HepG2 (cell line): ENCODE measurements at regions not wholly inside any gene's neighbourhood (a gene's known extent, or its start where the extent isn't known, plus 50 kb on each side); places are given as distances from the start of the nearest gene placed in this dataset.

Experiments
- ATAC-seq: fragments of 200-7000 bp; cut with Tn5 transposase; 3 replicates; pipeline ENCODE4 v1.9.1; 2020; ENCODE audit warnings: mild to moderate bottlenecking, moderate library complexity
- BruUV-seq: library from RNA; stranded (reverse); fragments of 400-500 nt; replicated peaks from 2 replicates; lab custom pipeline; 2021; lab: Mats Ljungman, UMichigan
- CTCF ChIA-PET: fragments of 300-600 bp; formaldehyde crosslinking; extraction: SDS; loops from one replicate; lab custom pipeline; 2021; ENCODE audit warnings: low total read pairs, inconsistent platforms, low intra/inter-chr PET ratio; lab: Yijun Ruan, JAX
- POLR2A ChIA-PET: fragments of 350-600 bp; sonication (Branson Sonifier 250); formaldehyde crosslinking; loops from one replicate; lab custom pipeline; 2020; ENCODE audit warnings: antibody characterized with exemption, inconsistent platforms; lab: Yijun Ruan, JAX
- DNase-seq: peaks from one replicate; pipeline ENCODE4 v3.0.0-alpha.2; 2015; ENCODE audit warnings: low spot score
- FAIRE-seq: peaks from 3 replicates; lab custom pipeline; 2011; peaks lifted over from hg19 to GRCh38; lab: Jason Lieb, UNC
- H2AFZ ChIP-seq: one replicate; pipeline ENCODE4 v1.6.1; 2011; ENCODE audit warnings: low read length, inconsistent platforms
- H3K27ac ChIP-seq: fragments of 300-600 bp; 3 replicates; pipeline ENCODE4 v1.8.0; 2011; ENCODE audit warnings: mixed run types, mild to moderate bottlenecking, mixed read lengths, low read length, inconsistent platforms; ENCODE audit not compliant: insufficient read depth; ENCODE audit errors: extremely low read length
- H3K27me3 ChIP-seq, 2 experiments: fragments of 200-600 bp in 1 of 2; 2 replicates in 1 of 2; 3 replicates in 1 of 2; pipeline versions ENCODE4 v1.6.0 to v1.8.0; 2011; ENCODE audit warnings: low read length in 2 of 2, mild to moderate bottlenecking in 2 of 2, moderate library complexity in 2 of 2, inconsistent platforms in 1 of 2; ENCODE audit not compliant: insufficient read depth in 2 of 2, control insufficient read depth in 1 of 2
- H3K36me3 ChIP-seq, 2 experiments: fragments of 200-600 bp in 1 of 2; replicated peaks in 1 of 2; 2 replicates in 1 of 2; 3 replicates in 1 of 2; pipeline versions ENCODE4 v1.5.1 to v1.8.0; 2011; ENCODE audit warnings: low read length in 2 of 2, inconsistent platforms in 1 of 2; ENCODE audit not compliant: insufficient read depth in 2 of 2, control insufficient read depth in 1 of 2
- H3K4me1 ChIP-seq: 2 replicates; pipeline ENCODE4 v1.5.1; 2012; ENCODE audit warnings: low read length, inconsistent platforms; ENCODE audit not compliant: insufficient read depth
- H3K4me2 ChIP-seq: 2 replicates; pipeline ENCODE4 v1.6.0; 2011; ENCODE audit warnings: low read depth, low read length, inconsistent platforms
- H3K4me3 ChIP-seq, 3 experiments: fragments of 200-600 bp in 1 of 3; sonication (generic), shearing (Covaris generic) in 1 of 3; replicated peaks in 1 of 3; 2 replicates each; pipeline ENCODE4 v1.5.1; 2011 to 2016; ENCODE audit warnings: low read length in 3 of 3, inconsistent platforms in 2 of 3, low read depth in 2 of 3, mild to moderate bottlenecking in 2 of 3, control low read depth in 1 of 3, mixed read lengths in 1 of 3; ENCODE audit not compliant: insufficient read depth in 1 of 3
- H3K79me2 ChIP-seq: one replicate; pipeline ENCODE4 v1.6.1; 2011; ENCODE audit warnings: low read length, inconsistent platforms; ENCODE audit not compliant: insufficient read depth
- H3K9ac ChIP-seq: 2 replicates; pipeline ENCODE4 v1.6.0; 2011; ENCODE audit warnings: mild to moderate bottlenecking, low read depth, low read length, inconsistent platforms; ENCODE audit not compliant: insufficient read depth
- H3K9me3 ChIP-seq: 2 replicates; pipeline ENCODE4 v1.5.1; 2012; ENCODE audit warnings: mild to moderate bottlenecking, low read length
- H4K20me1 ChIP-seq: 2 replicates; pipeline ENCODE4 v1.6.0; 2011; ENCODE audit warnings: inconsistent platforms, mild to moderate bottlenecking, low read length, moderate library complexity; ENCODE audit not compliant: insufficient read depth
- CAMTA2 ChIP-seq: sonication (generic); formaldehyde crosslinking; IDR thresholded peaks from 2 replicates; pipeline ENCODE4 v1.4.0; 2020; ENCODE audit warnings: mild to moderate bottlenecking, missing genetic modification reagents, borderline replicate concordance
- FOXM1 ChIP-seq: sonication (generic); formaldehyde crosslinking; IDR thresholded peaks from 2 replicates; pipeline ENCODE4 v1.5.0; 2020; ENCODE audit warnings: missing genetic modification reagents
- GMEB2 ChIP-seq: IDR thresholded peaks from 2 replicates; pipeline ENCODE4 v1.6.1; 2016; ENCODE audit warnings: missing biosample characterization, missing genetic modification reagents, low read depth
- KLF9 ChIP-seq: IDR thresholded peaks from 2 replicates; pipeline ENCODE4 v1.6.1; 2016; ENCODE audit warnings: low read depth
- MXD3 ChIP-seq: IDR thresholded peaks from 2 replicates; pipeline ENCODE4 v1.6.1; 2016; ENCODE audit warnings: mild to moderate bottlenecking, missing biosample characterization, missing genetic modification reagents
- MXI1 ChIP-seq: IDR thresholded peaks from 3 replicates; pipeline ENCODE4 v1.6.1; 2012; ENCODE audit warnings: low read depth, low read length, inconsistent platforms, borderline replicate concordance
- NFRKB ChIP-seq: fragments of 450-650 bp; IDR thresholded peaks from 2 replicates; pipeline ENCODE4 v1.6.1; 2017
- NPAS2 ChIP-seq: sonication (generic); formaldehyde crosslinking; IDR thresholded peaks from 2 replicates; pipeline ENCODE4 v1.8.0; 2022; ENCODE audit warnings: mild to moderate bottlenecking, missing genetic modification reagents, borderline replicate concordance
- SNAPC2 ChIP-seq: sonication (generic); formaldehyde crosslinking; IDR thresholded peaks from 2 replicates; pipeline ENCODE4 v1.8.1; 2022; ENCODE audit warnings: mild to moderate bottlenecking, missing genetic modification reagents
- TBP ChIP-seq: sonication (generic); formaldehyde crosslinking; IDR thresholded peaks from 2 replicates; pipeline ENCODE4 v1.5.0; 2020; ENCODE audit warnings: missing genetic modification reagents
- TBX2 ChIP-seq: sonication (generic); formaldehyde crosslinking; IDR thresholded peaks from 2 replicates; pipeline ENCODE4 v1.5.0; 2020; ENCODE audit warnings: missing genetic modification reagents, mild to moderate bottlenecking, borderline replicate concordance
- TCF12 ChIP-seq, 2 experiments: fragments of 450-650 bp in 1 of 2; sonication (generic) in 1 of 2; formaldehyde crosslinking in 1 of 2; IDR thresholded peaks; 2 replicates each; pipeline versions ENCODE4 v1.6.1 to v1.8.0; 2017 to 2022; ENCODE audit warnings: antibody characterized with exemption in 1 of 2, mild to moderate bottlenecking in 1 of 2, missing genetic modification reagents in 1 of 2, moderate library complexity in 1 of 2
- THRA ChIP-seq: sonication (generic); formaldehyde crosslinking; IDR thresholded peaks from 2 replicates; pipeline ENCODE4 v1.4.0; 2020; ENCODE audit warnings: missing genetic modification reagents, borderline replicate concordance
- YEATS2 ChIP-seq: sonication (generic); formaldehyde crosslinking; IDR thresholded peaks from 2 replicates; pipeline ENCODE4 v1.4.0; 2020; ENCODE audit warnings: missing genetic modification reagents, borderline replicate concordance
- ZNF343 ChIP-seq: sonication (generic); formaldehyde crosslinking; IDR thresholded peaks from 2 replicates; pipeline ENCODE4 v1.4.0; 2020; ENCODE audit warnings: mild to moderate bottlenecking, missing genetic modification reagents
- ZNF432 ChIP-seq: sonication (generic); formaldehyde crosslinking; IDR thresholded peaks from 2 replicates; pipeline ENCODE4 v1.5.0; 2020; ENCODE audit warnings: missing genetic modification reagents, mild to moderate bottlenecking, borderline replicate concordance
- ZNF512 ChIP-seq: sonication (generic); formaldehyde crosslinking; IDR thresholded peaks from 2 replicates; pipeline ENCODE4 v1.4.0; 2020; ENCODE audit warnings: mild to moderate bottlenecking, missing genetic modification reagents
- WGBS: methylation state at CpG from one replicate; pipeline ENCODE4 v1.1.6; 2017; ENCODE audit warnings: low lambda C conversion rate; 5-methylcytosine and 5-hydroxymethylcytosine counted together
- in situ Hi-C: cut with HindIII; loops from 2 replicates; pipeline ENCODE4 v1.10.0; 2017; ENCODE audit warnings: low pct_unique_long_range_greater_than_20kb; ENCODE audit not compliant: extremely low pct_ligation_motif_present
- intact Hi-C: fragments of 100-400 bp; cut with micrococcal nuclease; formaldehyde crosslinking; loops from one replicate; pipeline ENCODE4 v1.10.0; 2022; ENCODE audit not compliant: unreplicated experiment

- H3K4me1 ChIP-seq: no peaks in the 10 kb centered on the region
- no peaks in the 10 kb centered on the region for H3K79me2 ChIP-seq
- no peak overlapping the region for H3K4me3 ChIP-seq
- ChIA-PET CTCF (no interaction called here), POLR2A (no interaction called here)
- BruUV-seq: no TSS peak
- H3K4me2 ChIP-seq: no peak overlapping the region
- no peaks in the 10 kb centered on the region; a peak in 1 of 5 replicates for H3K27me3 ChIP-seq
- TF ChIP-seq ZNF432 (no peak), KLF9 (CRISPR knock-in tag) (no peak), GMEB2 (CRISPR knock-in tag) (no peak), ZNF343 (CRISPR knock-in tag) (no peak), TBP (CRISPR knock-in tag) (no peak), MXI1 (no peak), CAMTA2 (CRISPR knock-in tag) (no peak), NPAS2 (CRISPR knock-in tag) (no peak), SNAPC2 (CRISPR knock-in tag) (no peak), TBX2 (CRISPR knock-in tag) (no peak), MXD3 (CRISPR knock-in tag) (no peak), TCF12 (IDR thresholded peaks at IDR 0.05) (no peak), TCF12 (CRISPR knock-in tag; IDR thresholded peaks at IDR 0.05) (no peak), THRA (CRISPR knock-in tag) (no peak), FOXM1 (no peak), ZNF512 (CRISPR knock-in tag) (no peak), NFRKB (no peak), YEATS2 (no peak)
- no peaks in the 10 kb centered on the region for H3K36me3 ChIP-seq
- H3K9ac ChIP-seq: no peak overlapping the region
- no peak overlapping the region for H2AFZ ChIP-seq
- intact Hi-C loops: no loop called here
- ATAC-seq (no peak), FAIRE-seq (no peak), DNase-seq (no peak)
- H3K27ac ChIP-seq: no peak overlapping the region
- 0% methylated on average over 1 of the region's 1 CpG for WGBS
- H3K9me3 ChIP-seq: no peaks in the 10 kb centered on the region
- no peaks in the 10 kb centered on the region for H4K20me1 ChIP-seq
- in situ Hi-C loops: no loop called here
Measured at GRCh38 chr13:82654143-82654542, 1228.1 kb downstream of the SLITRK1 start.
